Prostate gland (tissue), 2 donors: ENCODE measurements at regions not wholly inside any gene's neighbourhood (a gene's known extent, or its start where the extent isn't known, plus 50 kb on each side); places are given as distances from the start of the nearest gene placed in this dataset.

ENCODE experiments used
- POLR2A ChIP-seq: fragments of 450-650 bp; IDR thresholded peaks from one replicate; pipeline ENCODE4 v1.6.1; 2016; ENCODE audit warnings: antibody characterized with exemption, mild to moderate bottlenecking
- TF ChIP-seq, protein P1 (sequence below), 4 experiments: fragments of 200-600 bp in 2 of 4; fragments of 450-650 bp in 2 of 4; sonication (generic) in 2 of 4; IDR thresholded peaks; 1 replicate in 3 of 4; 2 replicates in 1 of 4; pipeline ENCODE4 v1.5.1; 2016 to 2019; ENCODE audit warnings: antibody characterized with exemption in 4 of 4, mild to moderate bottlenecking in 2 of 4, moderate library complexity in 2 of 4

- no peak for TF ChIP-seq POLR2A
- TF ChIP-seq, protein P1, sequence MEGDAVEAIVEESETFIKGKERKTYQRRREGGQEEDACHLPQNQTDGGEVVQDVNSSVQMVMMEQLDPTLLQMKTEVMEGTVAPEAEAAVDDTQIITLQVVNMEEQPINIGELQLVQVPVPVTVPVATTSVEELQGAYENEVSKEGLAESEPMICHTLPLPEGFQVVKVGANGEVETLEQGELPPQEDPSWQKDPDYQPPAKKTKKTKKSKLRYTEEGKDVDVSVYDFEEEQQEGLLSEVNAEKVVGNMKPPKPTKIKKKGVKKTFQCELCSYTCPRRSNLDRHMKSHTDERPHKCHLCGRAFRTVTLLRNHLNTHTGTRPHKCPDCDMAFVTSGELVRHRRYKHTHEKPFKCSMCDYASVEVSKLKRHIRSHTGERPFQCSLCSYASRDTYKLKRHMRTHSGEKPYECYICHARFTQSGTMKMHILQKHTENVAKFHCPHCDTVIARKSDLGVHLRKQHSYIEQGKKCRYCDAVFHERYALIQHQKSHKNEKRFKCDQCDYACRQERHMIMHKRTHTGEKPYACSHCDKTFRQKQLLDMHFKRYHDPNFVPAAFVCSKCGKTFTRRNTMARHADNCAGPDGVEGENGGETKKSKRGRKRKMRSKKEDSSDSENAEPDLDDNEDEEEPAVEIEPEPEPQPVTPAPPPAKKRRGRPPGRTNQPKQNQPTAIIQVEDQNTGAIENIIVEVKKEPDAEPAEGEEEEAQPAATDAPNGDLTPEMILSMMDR (IDR thresholded peaks at IDR 0.05), result no peak
Measured at GRCh38 chr3:104578558-104578957, 788.2 kb upstream of the ALCAM start.
